HepG2 (cell line): ENCODE measurements at regions not wholly inside any gene's neighbourhood (a gene's known extent, or its start where the extent isn't known, plus 50 kb on each side); places are given as distances from the start of the nearest gene placed in this dataset.

Source experiments
- AKAP8 ChIP-seq: sonication (generic); formaldehyde crosslinking; IDR thresholded peaks from 2 replicates; pipeline ENCODE4 v1.5.1; 2020; ENCODE audit warnings: mild to moderate bottlenecking, missing genetic modification reagents
- ARNT2 ChIP-seq: sonication (generic); formaldehyde crosslinking; IDR thresholded peaks from 2 replicates; pipeline ENCODE4 v1.8.0; 2022; ENCODE audit warnings: mild to moderate bottlenecking, low read depth, missing genetic modification reagents, moderate library complexity
- CBX1 ChIP-seq: IDR thresholded peaks from one replicate; pipeline ENCODE4 v1.6.1; 2016; ENCODE audit warnings: antibody characterized with exemption, low read depth
- CEBPB ChIP-seq: IDR thresholded peaks from 2 replicates; pipeline ENCODE4 v1.6.1; 2011; ENCODE audit warnings: low read depth, low read length, improper control_type of control experiment, borderline replicate concordance
- JDP2 ChIP-seq: sonication (generic); formaldehyde crosslinking; IDR thresholded peaks from 2 replicates; pipeline ENCODE4 v1.8.1; 2022; ENCODE audit warnings: missing genetic modification reagents, borderline replicate concordance
- MATR3 ChIP-seq: sonication (generic); formaldehyde crosslinking; IDR thresholded peaks from 2 replicates; pipeline ENCODE4 v1.4.0; 2020; ENCODE audit warnings: missing genetic modification reagents
- NAIF1 ChIP-seq: sonication (generic); formaldehyde crosslinking; IDR thresholded peaks from 2 replicates; pipeline ENCODE4 v1.5.0; 2020; ENCODE audit warnings: mild to moderate bottlenecking, missing genetic modification reagents, borderline replicate concordance
- REXO4 ChIP-seq: sonication (generic); formaldehyde crosslinking; IDR thresholded peaks from 2 replicates; pipeline ENCODE4 v1.8.0; 2022; ENCODE audit warnings: missing genetic modification reagents, mild to moderate bottlenecking, borderline replicate concordance
- SAFB2 ChIP-seq: sonication (generic); formaldehyde crosslinking; IDR thresholded peaks from 2 replicates; pipeline ENCODE4 v1.5.1; 2020; ENCODE audit warnings: missing genetic modification reagents, low read depth, mild to moderate bottlenecking, borderline replicate concordance
- STAT5B ChIP-seq: sonication (generic); formaldehyde crosslinking; IDR thresholded peaks from 2 replicates; pipeline ENCODE4 v1.4.0; 2020; ENCODE audit warnings: missing genetic modification reagents
- TBL1XR1 ChIP-seq: fragments of 150-350 bp; IDR thresholded peaks from 2 replicates; pipeline ENCODE4 v1.6.1; 2014; ENCODE audit warnings: borderline replicate concordance, low read length; ENCODE audit not compliant: partially characterized antibody
- U2AF1 ChIP-seq: fragments of 200-400 bp; formaldehyde crosslinking; optimal IDR thresholded peaks from 2 replicates; pipeline ENCODE3; 2017; ENCODE audit warnings: mild to moderate bottlenecking, low read depth, low read length
- YY1 ChIP-seq: IDR thresholded peaks from 2 replicates; pipeline ENCODE4 v1.6.1; 2011; ENCODE audit warnings: low read length, low read depth, moderate library complexity, mild to moderate bottlenecking; ENCODE audit not compliant: insufficient read depth, insufficient replicate concordance
- ZNF12 ChIP-seq: sonication (generic); formaldehyde crosslinking; IDR thresholded peaks from 2 replicates; pipeline ENCODE4 v1.5.0; 2020; ENCODE audit warnings: missing genetic modification reagents
- ZNF660 ChIP-seq: sonication (generic); formaldehyde crosslinking; IDR thresholded peaks from 2 replicates; pipeline ENCODE4 v1.5.1; 2020; ENCODE audit warnings: mild to moderate bottlenecking, low read depth, missing genetic modification reagents, borderline replicate concordance
- ZNF674 ChIP-seq: sonication (generic); formaldehyde crosslinking; IDR thresholded peaks from 2 replicates; pipeline ENCODE4 v1.5.0; 2020; ENCODE audit warnings: low read depth, mild to moderate bottlenecking, missing genetic modification reagents
- ZNF678 ChIP-seq: sonication (generic); formaldehyde crosslinking; IDR thresholded peaks from 2 replicates; pipeline ENCODE4 v1.4.0; 2020; ENCODE audit warnings: mild to moderate bottlenecking, missing genetic modification reagents
- ZNF790 ChIP-seq: sonication (generic); formaldehyde crosslinking; IDR thresholded peaks from 2 replicates; pipeline ENCODE4 v1.8.0; 2022; ENCODE audit warnings: missing genetic modification reagents, mild to moderate bottlenecking, borderline replicate concordance
- TF ChIP-seq, protein P1 (sequence below): sonication (generic); formaldehyde crosslinking; IDR thresholded peaks from 2 replicates; pipeline ENCODE4 v1.8.0; 2022; ENCODE audit warnings: mild to moderate bottlenecking, missing genetic modification reagents, borderline replicate concordance
- TF ChIP-seq, protein P2 (sequence below): sonication (generic); formaldehyde crosslinking; IDR thresholded peaks from 2 replicates; pipeline ENCODE4 v1.4.0; 2020; ENCODE audit warnings: missing genetic modification reagents, borderline replicate concordance
- TF ChIP-seq, protein P3 (sequence below): fragments of 450-650 bp; IDR thresholded peaks from 2 replicates; pipeline ENCODE4 v1.6.1; 2017

DNA sequence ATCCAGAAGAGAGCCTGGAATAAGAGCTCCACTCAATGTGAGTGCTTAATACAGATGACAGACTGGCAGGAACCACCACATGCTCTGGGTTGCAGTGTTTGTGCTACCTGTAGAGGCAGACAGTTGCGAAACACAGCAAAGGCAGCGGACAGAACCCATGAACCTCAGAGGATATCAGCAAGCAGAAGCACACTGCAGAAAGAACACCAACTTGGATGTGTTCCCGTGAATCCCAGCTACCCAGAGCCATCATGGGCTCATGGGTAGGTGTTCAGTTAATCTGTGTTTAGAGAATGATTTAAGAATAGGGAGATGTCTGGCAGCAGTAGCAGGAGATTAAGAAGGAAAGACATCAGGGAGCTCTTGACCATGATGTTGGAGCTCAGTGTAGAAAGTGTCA, 133.3 kb upstream of the FOXQ1 start (continued):
- TF ChIP-seq, protein P1, sequence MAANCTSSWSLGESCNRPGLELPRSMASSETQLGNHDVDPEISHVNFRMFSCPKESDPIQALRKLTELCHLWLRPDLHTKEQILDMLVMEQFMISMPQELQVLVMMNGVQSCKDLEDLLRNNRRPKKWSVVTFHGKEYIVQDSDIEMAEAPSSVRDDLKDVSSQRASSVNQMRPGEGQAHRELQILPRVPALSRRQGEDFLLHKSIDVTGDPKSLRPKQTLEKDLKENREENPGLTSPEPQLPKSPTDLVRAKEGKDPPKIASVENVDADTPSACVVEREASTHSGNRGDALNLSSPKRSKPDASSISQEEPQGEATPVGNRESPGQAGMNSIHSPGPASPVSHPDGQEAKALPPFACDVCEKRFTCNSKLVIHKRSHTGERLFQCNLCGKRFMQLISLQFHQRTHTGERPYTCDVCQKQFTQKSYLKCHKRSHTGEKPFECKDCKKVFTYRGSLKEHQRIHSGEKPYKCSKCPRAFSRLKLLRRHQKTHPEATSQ = no peak
- no peak for TF ChIP-seq STAT5B (CRISPR knock-in tag)
- no peak for TF ChIP-seq CBX1
- no peak for TF ChIP-seq ZNF660 (CRISPR knock-in tag)
- TF ChIP-seq JDP2 (CRISPR knock-in tag) = no peak
- TF ChIP-seq MATR3 (CRISPR knock-in tag) = no peak
- TF ChIP-seq ZNF12 (CRISPR knock-in tag) = peak; percentile 52; the same call in 1 of the 2 replicates
- TF ChIP-seq ARNT2 (CRISPR knock-in tag) = no peak
- no peak for TF ChIP-seq SAFB2
- TF ChIP-seq YY1 = no peak
- no peak for TF ChIP-seq ZNF790 (CRISPR knock-in tag)
- peak; percentile 98 for TF ChIP-seq CEBPB
- TF ChIP-seq U2AF1 = no peak
- no peak for TF ChIP-seq AKAP8 (CRISPR knock-in tag)
- TF ChIP-seq NAIF1 (CRISPR knock-in tag) = no peak
- TF ChIP-seq ZNF678 = no peak
- TF ChIP-seq, protein P2, sequence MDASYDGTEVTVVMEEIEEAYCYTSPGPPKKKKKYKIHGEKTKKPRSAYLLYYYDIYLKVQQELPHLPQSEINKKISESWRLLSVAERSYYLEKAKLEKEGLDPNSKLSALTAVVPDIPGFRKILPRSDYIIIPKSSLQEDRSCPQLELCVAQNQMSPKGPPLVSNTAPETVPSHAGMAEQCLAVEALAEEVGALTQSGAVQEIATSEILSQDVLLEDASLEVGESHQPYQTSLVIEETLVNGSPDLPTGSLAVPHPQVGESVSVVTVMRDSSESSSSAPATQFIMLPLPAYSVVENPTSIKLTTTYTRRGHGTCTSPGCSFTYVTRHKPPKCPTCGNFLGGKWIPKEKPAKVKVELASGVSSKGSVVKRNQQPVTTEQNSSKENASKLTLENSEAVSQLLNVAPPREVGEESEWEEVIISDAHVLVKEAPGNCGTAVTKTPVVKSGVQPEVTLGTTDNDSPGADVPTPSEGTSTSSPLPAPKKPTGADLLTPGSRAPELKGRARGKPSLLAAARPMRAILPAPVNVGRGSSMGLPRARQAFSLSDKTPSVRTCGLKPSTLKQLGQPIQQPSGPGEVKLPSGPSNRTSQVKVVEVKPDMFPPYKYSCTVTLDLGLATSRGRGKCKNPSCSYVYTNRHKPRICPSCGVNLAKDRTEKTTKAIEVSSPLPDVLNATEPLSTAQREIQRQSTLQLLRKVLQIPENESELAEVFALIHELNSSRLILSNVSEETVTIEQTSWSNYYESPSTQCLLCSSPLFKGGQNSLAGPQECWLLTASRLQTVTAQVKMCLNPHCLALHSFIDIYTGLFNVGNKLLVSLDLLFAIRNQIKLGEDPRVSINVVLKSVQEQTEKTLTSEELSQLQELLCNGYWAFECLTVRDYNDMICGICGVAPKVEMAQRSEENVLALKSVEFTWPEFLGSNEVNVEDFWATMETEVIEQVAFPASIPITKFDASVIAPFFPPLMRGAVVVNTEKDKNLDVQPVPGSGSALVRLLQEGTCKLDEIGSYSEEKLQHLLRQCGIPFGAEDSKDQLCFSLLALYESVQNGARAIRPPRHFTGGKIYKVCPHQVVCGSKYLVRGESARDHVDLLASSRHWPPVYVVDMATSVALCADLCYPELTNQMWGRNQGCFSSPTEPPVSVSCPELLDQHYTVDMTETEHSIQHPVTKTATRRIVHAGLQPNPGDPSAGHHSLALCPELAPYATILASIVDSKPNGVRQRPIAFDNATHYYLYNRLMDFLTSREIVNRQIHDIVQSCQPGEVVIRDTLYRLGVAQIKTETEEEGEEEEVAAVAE = no peak
- no peak for TF ChIP-seq TBL1XR1
- TF ChIP-seq REXO4 (CRISPR knock-in tag) = no peak
- TF ChIP-seq ZNF674 (CRISPR knock-in tag) = no peak
- TF ChIP-seq, protein P3, sequence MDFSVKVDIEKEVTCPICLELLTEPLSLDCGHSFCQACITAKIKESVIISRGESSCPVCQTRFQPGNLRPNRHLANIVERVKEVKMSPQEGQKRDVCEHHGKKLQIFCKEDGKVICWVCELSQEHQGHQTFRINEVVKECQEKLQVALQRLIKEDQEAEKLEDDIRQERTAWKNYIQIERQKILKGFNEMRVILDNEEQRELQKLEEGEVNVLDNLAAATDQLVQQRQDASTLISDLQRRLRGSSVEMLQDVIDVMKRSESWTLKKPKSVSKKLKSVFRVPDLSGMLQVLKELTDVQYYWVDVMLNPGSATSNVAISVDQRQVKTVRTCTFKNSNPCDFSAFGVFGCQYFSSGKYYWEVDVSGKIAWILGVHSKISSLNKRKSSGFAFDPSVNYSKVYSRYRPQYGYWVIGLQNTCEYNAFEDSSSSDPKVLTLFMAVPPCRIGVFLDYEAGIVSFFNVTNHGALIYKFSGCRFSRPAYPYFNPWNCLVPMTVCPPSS = no peak
